Loucy (cell line): ENCODE measurements at regions not wholly inside any gene's neighbourhood (a gene's known extent, or its start where the extent isn't known, plus 50 kb on each side); places are given as distances from the start of the nearest gene placed in this dataset.

Source experiments
- EZH2phosphoT487 ChIP-seq: fragments of 200-600 bp; IDR thresholded peaks from 2 replicates; pipeline ENCODE4 v1.6.1; 2018; ENCODE audit warnings: antibody characterized with exemption, mild to moderate bottlenecking, moderate library complexity, borderline replicate concordance
- TF ChIP-seq, protein P1 (sequence below): fragments of 200-600 bp; sonication (generic); conservative IDR thresholded peaks from 2 replicates; pipeline ENCODE4 v1.5.1; 2014; ENCODE audit warnings: mild to moderate bottlenecking, antibody characterized with exemption, low read length

DNA sequence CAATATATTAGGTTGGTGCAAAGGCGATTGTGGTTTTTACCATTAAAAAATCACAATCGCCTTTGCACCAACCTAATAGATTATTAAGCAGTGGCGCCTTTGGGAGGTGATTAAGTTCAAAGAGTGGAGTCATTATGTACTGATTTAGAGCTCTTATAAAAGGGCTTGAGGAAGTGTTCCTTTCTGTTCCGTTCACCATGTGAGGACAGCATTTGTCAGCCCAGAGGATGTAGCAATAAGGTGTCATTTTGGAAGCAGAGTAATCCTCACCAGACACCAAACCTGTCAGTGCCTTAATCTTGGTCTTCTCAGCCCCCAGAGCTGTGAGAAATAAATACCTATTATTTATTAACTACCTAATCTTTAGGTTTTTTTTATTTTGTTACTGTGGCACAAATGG, 542.1 kb upstream of the MAN1A1 start:
- TF ChIP-seq, protein P1, sequence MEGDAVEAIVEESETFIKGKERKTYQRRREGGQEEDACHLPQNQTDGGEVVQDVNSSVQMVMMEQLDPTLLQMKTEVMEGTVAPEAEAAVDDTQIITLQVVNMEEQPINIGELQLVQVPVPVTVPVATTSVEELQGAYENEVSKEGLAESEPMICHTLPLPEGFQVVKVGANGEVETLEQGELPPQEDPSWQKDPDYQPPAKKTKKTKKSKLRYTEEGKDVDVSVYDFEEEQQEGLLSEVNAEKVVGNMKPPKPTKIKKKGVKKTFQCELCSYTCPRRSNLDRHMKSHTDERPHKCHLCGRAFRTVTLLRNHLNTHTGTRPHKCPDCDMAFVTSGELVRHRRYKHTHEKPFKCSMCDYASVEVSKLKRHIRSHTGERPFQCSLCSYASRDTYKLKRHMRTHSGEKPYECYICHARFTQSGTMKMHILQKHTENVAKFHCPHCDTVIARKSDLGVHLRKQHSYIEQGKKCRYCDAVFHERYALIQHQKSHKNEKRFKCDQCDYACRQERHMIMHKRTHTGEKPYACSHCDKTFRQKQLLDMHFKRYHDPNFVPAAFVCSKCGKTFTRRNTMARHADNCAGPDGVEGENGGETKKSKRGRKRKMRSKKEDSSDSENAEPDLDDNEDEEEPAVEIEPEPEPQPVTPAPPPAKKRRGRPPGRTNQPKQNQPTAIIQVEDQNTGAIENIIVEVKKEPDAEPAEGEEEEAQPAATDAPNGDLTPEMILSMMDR: no peak
- no peak for TF ChIP-seq EZH2phosphoT487
